Stimulated activated CD8-positive, alpha-beta memory T cell treated with anti-CD3 and anti-CD28 coated beads, Interleukin-4, amount 100 ng/mL, for 48 hours (primary cell): ENCODE measurements at regions not wholly inside any gene's neighbourhood (a gene's known extent, or its start where the extent isn't known, plus 50 kb on each side); places are given as distances from the start of the nearest gene placed in this dataset.
"Not testable (repeated sequence)": the region's sequence is repeated elsewhere in the genome, so short reads cannot be mapped to it uniquely, and the experiment has no call there.

Experiments
- DNase-seq: peaks from one replicate; pipeline ENCODE4 v3.0.0-alpha.2; 2020

DNA sequence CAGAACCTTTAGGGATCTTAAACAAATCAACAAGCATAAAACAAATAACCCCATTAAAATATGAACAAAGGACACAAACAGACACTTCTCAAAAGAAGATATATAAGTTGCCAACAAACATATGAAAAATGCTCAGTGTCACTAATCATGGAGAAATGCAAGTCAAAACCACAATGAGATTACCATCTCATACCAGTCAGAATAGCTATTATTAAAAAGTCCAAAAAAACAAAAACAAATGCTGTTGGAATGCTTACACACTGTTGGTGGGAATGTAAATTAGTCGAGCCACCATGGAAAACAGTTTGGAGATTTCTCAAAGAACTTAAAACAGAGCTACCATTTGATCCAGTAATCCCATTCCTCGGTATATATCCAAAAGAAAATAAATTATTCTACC is 423.6 kb downstream of the OTOL1 start:
- DNase-seq, result no peak

DNA sequence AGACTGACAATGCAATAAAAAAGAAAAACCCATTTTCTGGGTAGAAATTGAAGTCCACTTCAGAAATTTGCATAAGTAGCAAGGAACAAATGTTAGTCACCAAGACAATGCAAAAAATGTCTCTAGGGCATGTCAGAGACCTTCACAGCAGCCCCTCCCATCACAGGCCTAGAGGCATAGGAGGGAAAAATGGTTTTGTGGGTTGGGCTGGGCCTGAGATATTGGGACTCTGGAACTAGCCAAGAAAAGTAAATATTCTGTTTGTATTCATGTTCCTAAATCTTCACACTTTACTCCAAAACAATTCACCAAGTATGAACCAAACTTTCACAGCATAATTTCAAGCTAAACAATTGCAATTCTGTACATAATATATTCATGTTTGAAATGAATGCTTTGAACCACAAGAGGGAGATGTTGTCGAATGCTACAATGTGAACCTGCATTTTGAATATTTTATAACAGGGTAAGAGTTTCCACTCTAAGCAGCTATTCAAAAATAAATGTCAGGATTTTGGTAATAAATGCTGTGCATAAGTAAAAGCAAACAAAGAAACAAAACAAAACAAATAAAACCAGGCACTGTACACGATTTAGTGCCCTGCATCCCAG is 429.2 kb downstream of the OTOL1 start:
- DNase-seq, result no peak

DNA sequence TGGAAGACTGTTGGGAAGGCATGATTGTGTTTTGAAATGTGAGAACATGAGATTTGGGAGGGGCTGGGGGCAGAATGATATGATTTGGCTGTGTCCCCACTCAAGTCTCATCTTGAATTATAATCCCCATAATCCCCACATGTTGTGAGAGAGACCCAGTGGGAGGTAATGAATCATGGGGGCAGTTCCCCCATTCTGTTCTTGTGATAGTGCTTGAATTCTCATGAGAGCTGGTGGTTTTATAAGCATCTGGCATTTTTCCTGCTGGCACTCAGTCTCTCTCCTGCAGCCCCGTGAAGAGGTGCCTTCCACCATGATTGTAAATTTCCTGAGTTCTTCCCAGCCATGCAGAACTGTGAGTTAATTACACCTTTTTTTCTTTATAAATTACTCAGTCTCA is 430.5 kb downstream of the OTOL1 start:
- DNase-seq, result no peak

DNA sequence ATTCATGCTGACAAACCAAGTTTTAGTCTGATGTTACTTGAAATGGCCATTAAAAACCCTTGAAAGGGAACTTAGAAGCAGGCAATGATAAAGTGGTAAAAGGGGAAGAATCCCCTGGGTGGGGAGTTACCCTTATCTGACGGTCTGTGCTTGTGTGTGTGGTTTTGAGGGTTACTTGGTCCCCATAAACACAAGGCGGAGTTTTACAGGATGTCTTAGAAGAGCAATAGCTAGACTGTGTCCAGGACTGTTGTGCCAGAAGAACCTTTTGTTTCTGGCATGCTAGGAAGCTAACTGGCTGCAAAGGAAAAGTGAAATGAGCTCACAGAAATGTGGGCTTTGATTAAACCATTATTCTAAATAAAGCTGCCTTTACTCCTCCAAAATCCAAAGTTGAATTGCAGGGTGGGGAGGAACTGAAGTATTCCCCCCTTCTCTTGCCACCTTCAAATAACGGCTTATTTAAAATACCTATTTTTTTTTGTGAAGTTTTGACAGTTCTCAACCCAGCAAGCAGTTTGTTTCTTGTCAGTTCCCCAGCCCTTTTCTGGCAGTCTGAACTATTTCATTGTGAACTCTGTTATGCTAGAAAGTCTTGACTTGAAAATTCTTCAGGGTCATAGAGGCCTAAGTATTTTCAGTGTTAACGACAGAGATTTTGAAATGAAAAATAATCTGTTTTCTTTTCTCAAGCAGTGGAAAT is 443.5 kb downstream of the OTOL1 start:
- no peak for DNase-seq

DNA sequence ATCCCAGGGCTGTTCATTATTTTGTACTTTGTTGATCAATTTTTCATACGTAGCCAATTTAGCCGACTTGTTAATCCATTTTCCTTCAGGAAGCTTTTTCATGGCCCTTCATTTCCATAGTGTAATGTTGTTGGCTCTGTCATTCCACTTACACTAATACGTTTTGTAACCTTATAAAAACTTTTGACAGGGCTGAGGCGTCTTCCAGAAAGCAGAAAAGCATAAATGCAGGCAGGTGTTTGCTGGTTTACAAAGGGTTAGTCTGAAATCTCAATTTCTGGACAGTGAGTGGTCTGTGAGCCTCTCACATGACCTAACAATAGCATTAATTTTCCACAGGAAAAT is 444.0 kb downstream of the OTOL1 start:
- no peak for DNase-seq

DNA sequence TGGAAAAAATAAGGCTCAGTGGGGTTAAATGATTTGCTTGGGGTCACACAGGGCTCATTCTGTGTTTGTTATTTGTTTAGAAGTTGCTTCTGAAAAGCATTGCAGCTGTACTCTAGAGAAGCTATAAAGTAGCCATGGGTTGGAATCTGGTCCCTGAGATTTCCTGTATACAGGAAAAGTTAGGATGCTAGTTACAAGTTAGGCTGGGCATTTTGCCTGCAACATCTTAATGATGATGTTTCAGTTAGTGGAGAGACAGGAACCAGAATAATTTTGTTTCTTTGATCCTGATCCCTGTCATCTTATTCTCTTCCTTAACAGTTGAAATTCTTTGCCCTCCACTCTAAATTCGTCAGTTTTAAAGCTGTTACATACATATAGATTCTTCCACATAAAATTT is 445.3 kb downstream of the OTOL1 start:
- DNase-seq, result no peak

DNA sequence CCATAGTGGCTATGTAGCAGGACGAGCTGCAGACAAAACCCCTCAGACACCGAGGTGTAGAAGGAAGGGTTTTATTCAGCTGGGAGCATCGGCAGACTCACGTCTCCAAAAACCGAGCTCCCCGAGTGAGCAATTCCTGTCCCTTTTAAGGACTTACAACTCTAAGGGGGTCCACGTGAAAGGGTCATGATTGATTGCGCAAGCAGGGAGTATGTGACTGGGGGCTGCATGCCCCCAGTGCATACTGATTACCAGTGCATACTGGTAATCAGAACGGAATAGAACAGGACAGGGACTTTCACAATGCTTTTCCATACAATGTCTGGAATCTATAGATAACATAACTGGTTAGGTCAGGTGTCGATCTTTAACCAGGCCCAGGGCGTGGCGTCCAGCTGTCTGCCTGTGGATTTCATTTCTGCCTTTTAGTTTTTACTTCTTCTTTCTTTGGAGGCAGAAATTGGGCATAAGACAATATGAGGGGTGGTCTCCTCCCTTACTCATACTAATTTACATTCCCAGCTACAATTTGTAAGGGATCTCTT is 447.3 kb downstream of the OTOL1 start:
- DNase-seq, result not testable (repeated sequence)

DNA sequence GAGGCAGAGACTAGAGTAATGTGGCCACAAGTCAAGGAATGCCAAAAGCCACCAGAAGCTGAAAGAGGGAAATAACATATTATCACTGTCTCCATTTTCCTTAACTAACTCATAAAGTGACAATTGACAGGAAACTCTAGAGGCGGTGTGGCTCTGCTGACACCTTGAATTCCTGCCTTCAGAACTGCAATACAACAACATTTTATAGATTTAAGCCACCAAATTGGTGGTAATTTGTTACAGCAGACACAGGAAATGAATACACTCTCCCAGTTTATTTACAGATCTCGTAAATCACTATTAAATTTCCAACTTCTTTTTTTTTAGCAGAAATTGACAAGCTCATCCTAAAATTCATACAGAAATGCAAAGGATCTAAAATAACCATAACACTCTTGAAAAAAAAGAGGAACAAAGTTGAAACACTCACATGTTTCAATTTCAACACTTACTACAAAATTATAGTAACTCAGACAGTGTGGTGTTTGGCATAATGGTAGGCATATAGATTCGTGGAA is 449.9 kb downstream of the OTOL1 start:
- no peak for DNase-seq

DNA sequence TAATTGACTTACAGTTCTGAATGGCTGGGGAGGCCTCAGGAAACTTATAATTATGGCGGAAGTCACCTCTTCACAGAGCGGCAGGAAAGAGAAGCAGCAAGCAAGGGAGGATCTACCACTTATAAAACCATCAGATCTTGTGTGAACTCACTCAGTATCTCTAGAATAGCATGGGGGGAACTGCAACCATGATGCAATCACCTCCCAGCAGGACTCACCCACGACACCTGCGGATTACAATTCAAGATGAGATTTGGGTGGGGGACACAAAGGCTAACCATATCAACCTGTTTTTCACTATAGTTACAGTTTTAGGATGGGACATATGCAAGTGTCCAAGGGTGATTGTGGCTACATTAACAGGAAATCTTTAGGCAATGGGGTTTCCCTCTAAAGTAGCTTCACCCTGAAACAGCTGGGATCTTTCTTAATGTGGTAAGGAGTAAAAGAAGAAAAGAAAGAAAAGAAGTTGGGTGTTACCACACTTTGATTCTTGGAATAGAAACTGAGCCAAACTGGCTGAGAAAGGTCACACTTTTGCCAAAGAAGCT is 453.8 kb downstream of the OTOL1 start:
- no peak for DNase-seq

DNA sequence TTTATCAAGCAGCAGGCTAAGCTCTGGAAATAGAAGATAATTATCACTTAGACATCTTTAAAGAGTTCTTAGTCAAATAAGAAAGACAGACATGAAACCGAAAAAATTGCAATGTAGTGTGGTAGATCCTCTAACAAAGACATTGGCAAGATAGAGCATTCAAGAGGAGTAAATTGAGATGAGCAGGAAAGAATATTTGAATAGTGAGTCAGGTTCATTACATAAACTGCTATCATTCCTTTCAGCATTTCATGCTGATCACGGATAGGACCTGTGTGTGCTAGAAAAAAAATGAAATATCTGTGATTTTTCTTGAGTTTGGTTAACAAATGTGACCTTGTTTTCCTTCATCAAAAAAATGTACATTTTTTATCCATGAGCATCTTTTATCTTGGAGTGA is 460.9 kb downstream of the OTOL1 start:
- DNase-seq, result no peak

DNA sequence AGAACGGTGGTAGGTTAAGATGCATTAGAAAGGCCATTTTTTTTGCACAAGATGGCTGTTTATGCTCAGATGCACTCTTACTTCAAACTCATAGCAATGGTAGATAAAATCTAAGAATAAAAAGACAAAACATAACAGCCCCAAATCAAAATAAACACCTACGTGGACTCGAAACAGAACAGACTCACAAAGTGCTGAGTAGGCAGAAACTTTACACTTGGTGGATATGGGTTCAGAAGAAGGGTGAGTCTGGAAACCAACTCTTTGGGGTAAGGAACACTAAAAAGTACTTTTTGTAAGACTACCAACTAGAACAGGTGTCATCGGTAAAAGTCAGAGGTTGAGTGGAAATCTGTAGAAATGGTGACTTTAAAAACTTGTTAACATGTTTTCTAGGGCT is 468.2 kb downstream of the OTOL1 start:
- no peak for DNase-seq

DNA sequence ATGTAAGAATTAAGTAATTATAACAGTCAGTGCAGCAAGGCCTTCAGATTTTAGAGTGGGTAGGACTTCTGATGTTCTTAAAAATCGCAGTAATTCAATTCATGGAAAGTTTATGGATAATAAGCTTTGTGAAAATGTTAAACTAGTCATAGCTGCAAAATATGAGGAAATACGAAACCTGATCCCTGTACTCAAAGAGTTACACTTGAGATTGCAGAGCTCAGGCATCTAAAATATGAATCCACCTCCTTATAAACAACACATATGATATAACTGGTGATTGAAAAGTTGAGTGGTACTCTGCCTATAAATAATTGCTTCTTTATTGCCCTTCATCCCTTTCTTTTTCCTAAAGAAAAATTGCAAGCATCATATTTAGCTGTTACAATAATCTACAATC is 473.3 kb downstream of the OTOL1 start:
- no peak for DNase-seq

DNA sequence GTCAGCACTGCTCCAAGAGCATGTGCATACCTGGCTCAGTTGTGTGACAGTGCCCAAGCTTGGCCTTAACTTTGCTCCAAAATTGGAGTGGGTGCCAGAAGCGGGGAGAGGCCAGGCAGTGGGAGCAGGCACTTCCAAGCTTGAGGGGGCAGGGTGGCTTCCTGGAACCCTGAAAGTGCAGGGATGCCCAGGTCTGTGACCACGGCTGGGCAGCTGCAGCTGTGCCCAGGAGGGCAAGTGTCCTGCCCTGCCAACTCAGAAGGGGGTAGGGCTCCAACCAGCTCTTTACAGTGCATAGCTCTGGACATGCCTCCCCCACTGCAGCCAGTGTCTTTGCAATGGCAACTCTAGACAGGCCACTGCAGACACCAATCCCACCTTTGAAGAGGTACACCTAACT is 478.6 kb downstream of the OTOL1 start:
- DNase-seq, result no peak

DNA sequence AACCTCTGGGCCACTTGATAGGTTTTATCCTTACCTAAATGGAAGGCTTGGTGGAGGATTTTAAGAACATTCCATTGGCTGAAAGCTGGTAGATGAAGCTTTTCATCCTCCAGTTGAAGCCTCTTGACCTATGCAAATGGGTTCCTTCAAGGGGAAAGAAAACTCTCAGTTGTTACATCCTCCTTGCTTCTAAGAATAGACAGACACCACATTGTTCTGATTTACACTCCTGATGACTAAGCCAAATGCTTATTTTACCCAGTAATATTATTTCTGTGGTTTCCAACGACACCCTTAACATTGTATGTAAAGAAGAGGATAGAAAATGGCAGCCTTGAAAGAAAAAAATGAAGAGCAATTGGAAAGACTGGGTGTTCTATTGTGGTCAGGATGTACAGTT is 480.5 kb downstream of the OTOL1 start:
- DNase-seq, result no peak

DNA sequence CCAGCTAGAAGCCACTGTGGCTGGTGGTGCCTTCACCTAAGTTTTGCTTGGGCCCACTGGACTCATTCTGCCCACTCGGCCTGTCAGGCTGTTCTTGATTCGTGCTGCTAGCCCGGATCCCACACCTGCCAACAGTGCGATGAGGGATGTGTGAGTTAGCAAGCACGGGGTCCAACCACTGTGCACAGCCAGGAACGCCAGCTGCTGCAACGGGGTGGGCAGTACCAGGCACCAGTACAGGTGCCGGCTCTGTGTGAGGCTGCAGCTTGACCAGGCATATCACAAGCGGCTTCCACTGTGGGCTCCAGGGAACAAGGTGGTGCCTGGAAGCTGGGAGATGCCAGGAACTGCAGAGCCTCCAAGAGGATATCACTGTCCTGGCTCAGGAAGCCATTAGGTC is 481.2 kb downstream of the OTOL1 start:
- no peak for DNase-seq

DNA sequence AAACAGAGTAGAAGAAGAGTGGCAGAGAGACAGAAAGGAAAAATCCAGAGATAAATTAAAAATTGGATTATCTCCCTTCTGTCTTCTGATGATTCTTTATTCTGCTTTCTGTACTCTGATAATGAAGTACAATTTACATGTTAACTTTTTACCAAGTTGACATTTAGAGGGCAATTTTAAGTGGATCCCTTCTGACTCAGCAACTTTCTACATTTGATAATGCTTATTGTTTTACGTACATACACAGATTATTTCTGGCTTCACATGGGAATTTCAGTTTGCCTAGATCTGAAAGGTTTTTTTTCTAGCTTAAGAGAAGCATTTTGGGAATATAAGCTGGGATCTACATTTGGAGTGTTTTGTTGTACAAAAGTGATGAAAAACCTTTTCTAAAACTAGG is 491.3 kb downstream of the OTOL1 start:
- DNase-seq, result no peak

DNA sequence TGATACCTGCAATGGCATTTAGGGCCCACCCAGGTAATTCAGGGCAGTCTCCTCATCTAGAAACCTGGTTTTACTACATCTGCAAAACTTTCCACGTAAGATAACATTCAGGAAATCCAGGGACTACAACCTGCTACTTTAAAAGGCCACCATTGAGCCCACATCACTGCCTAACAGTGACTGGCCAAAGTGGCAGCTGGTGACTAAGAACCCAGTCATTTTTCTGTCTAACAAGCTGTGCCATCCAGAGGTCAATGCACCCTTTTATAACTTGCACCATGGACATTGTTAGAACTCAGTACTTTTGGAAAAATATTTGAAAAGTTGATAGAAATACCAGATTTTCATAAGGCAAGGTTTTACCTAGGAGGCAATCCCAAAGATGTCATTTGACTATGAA is 492.4 kb downstream of the OTOL1 start:
- DNase-seq, result no peak

DNA sequence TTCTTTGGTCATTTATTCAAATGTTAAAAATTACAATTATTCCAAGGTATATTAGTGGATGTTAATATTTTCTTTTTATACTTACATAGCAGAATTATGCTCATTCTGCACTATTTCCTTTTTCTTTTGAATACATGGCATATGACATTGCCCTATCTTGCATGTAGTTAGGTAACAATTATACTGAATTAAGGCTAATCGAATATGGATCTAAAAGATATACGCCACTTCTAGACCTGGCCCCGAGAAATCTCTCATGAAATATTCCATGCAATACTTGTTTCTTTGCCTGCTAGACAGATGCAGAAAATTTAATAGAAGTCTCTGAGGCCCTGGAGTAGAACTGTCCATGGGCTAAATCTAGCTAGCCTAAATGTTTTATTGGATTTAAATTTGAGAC is 493.4 kb downstream of the OTOL1 start:
- no peak for DNase-seq

DNA sequence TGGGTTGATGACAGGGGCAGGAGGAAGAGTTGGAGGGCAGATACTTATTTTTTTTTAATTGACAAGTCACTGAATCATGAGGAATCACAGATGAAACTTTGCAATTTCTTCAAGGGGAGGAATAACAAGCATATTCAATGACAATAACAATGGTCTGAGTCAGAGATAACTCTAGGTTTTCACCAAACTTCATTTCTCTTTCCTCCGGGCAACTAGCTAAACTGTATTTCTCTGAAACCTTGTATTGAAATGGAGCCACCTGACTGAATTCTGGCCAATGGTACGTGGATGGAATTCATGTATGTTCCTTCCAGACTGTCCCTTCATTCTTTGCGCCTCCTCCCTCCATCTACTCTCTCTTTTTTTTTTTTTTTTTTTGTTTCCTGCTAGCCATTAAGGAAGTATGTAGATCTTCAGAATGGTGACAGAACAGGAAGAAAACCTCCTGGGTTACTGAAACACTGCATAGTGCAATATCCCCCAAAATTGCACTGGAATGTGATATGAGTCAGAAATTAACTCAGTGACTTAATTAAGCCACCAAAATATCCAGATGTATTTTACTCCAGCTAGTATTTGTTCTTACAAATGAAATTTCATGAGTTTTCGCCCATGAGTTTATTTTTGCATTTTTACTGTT is 495.4 kb downstream of the OTOL1 start:
- no peak for DNase-seq

DNA sequence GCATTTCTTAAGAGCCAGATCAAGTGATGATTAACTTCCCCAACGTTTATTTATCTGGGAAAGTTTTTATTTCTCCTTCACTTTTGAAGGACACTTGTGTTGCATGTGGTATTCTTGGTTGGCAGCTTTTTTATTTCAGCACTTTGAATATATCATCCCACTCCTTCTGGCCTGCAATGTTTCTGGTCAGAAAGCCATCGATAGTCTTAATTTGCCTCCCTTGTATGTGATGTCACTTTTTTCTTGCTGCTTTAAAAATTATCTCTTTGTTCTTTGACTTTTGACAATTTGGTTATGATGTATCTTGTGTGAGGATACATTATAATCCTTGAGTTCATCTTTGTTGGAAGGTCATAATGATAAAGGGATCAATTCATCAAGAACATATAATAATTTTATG is 503.2 kb downstream of the OTOL1 start:
- no peak for DNase-seq

DNA sequence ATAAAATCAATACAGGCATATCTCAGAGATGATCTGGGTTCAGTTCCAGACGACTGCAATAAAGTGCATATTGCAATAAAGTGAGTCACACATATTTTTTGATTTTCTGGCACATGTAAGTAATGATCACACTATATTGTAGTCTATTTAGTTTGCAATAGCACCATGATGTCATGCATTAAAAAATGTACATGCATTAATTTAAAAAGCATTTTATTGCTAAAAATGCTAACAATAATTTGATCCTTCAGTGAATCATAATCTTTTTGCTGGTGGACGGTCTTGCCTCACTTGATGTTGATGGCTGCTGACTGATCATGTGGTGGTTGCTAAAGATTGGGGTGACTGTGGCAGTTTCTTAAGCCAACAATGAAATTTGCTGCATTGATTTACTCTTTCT is 511.1 kb downstream of the OTOL1 start:
- no peak for DNase-seq

DNA sequence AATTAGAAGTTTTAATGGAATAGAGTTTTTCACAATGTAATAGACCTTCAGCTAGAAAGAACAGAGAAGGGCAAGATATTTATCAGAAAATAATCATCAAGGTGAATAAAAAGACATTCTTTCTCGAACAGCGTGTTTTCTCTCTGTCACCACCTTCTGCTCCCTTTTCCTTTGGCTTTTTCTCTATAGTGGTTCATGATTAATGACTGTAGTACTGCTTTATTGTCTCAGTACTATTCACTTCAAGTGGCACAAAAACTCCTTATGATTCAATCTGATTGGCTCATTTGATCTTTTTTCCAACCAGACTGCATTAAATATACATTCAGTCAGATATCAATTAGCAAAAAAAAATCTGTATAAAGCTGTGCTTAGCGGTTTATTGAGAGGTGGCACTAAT is 516.0 kb downstream of the OTOL1 start:
- DNase-seq, result no peak

DNA sequence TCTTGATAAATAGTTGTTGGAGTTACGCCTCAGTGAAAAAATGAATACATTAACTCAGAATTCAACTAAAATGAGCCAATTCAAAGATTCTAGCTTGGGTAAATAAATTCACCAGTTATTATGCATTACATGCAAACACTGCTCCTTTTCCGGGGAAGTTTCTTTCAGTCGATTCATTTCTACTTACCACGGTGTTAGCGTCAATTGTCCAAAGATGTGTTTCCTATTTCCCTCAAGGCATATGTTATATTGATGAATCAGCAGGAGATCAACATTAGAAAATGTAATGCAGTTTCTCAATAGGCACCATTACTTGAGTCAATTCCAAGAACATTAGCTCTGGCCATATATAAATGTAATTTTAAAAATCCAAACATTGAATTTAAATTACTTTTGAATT is 517.7 kb downstream of the OTOL1 start:
- no peak for DNase-seq

DNA sequence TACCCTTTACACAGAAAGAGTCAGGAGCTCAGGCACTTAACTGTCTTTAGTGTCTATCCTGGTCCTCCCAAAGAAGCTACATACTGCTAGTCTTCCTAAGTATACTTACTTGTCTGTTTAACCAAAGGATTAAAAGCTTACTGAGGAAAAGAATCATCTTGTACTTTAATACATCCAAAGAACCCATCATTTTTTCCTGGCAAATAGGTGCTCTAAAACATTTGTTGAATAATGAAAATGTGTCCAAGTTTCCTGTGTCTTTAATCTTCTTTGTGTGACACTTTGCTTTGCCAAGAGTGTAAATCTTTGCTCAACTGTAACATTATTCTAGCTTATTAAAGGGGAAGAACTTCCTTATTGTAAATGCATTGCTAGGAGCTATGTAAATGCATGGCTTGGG is 519.2 kb downstream of the OTOL1 start:
- no peak for DNase-seq
